Muscle layer of duodenum (tissue), 2 donors: ENCODE measurements at regions not wholly inside any gene's neighbourhood (a gene's known extent, or its start where the extent isn't known, plus 50 kb on each side); places are given as distances from the start of the nearest gene placed in this dataset.

Experiments
- H3K27ac ChIP-seq: one replicate; pipeline ENCODE4 v1.7.0; 2013; ENCODE audit warnings: mild to moderate bottlenecking, low read length
- H3K27me3 ChIP-seq: one replicate; pipeline ENCODE4 v1.7.0; 2013; ENCODE audit warnings: low read depth, mild to moderate bottlenecking, control low read depth, low read length
- H3K36me3 ChIP-seq, 2 donors: one replicate each; pipeline ENCODE4 v1.7.0; 2013; ENCODE audit warnings: low read length in 2 of 2, control low read depth in 1 of 2, mild to moderate bottlenecking in 1 of 2; ENCODE audit not compliant: insufficient read depth in 2 of 2, control insufficient read depth in 1 of 2
- H3K4me1 ChIP-seq, 2 donors: one replicate each; pipeline ENCODE4 v1.7.0; 2013; ENCODE audit warnings: low read length in 2 of 2, mild to moderate bottlenecking in 2 of 2, control low read depth in 1 of 2, moderate library complexity in 1 of 2; ENCODE audit not compliant: insufficient read depth in 2 of 2, control insufficient read depth in 1 of 2
- H3K4me3 ChIP-seq, 2 donors: one replicate each; pipeline ENCODE4 v1.7.0; 2013; ENCODE audit warnings: low read length in 2 of 2, low read depth in 1 of 2, mild to moderate bottlenecking in 1 of 2
- H3K9me3 ChIP-seq, 2 donors: one replicate each; pipeline ENCODE4 v1.7.0; 2013; ENCODE audit warnings: low read length in 2 of 2, control low read depth in 1 of 2, mild to moderate bottlenecking in 1 of 2; ENCODE audit not compliant: control insufficient read depth in 1 of 2
- donor health status: healthy.

- H3K27ac ChIP-seq, result peak overlapping the region; percentile 5
- H3K4me1 ChIP-seq, result peaks cover 0 to 13% of the 10 kb centered on the region in 2 donors
- no peak overlapping the region for H3K4me3 ChIP-seq
- no peaks in the 10 kb centered on the region for H3K9me3 ChIP-seq
- H3K27me3 ChIP-seq, result no peaks in the 10 kb centered on the region
- H3K36me3 ChIP-seq, result no peaks in the 10 kb centered on the region
Measured at GRCh38 chr3:159773706-159774105, 214.9 kb upstream of the IL12A start.

- Histone ChIP-seq H3K9me3 (no peaks in the 10 kb centered on the region), H3K27me3 (no peaks in the 10 kb centered on the region), H3K27ac (peak overlapping the region; percentile 43), H3K4me3 (no peak overlapping the region), H3K36me3 (no peaks in the 10 kb centered on the region), H3K4me1 (peaks cover 0 to 13% of the 10 kb centered on the region in 2 donors)
Measured at GRCh38 chr3:159775372-159775961, 213.2 kb upstream of the IL12A start.

- H3K27ac ChIP-seq, result peak overlapping the region; percentile 11
- H3K4me3 ChIP-seq, result no peak overlapping the region
- no peaks in the 10 kb centered on the region for H3K36me3 ChIP-seq
- no peaks in the 10 kb centered on the region for H3K27me3 ChIP-seq
- no peaks in the 10 kb centered on the region for H3K9me3 ChIP-seq
- H3K4me1 ChIP-seq, result peaks cover 0 to 13% of the 10 kb centered on the region in 2 donors
Measured at GRCh38 chr3:159776779-159777178, 211.9 kb upstream of the IL12A start.

- Histone ChIP-seq H3K4me3 (no peak overlapping the region), H3K4me1 (peaks cover 0 to 23% of the 10 kb centered on the region in 2 donors), H3K27me3 (no peaks in the 10 kb centered on the region), H3K27ac (no peak overlapping the region), H3K9me3 (no peaks in the 10 kb centered on the region), H3K36me3 (no peaks in the 10 kb centered on the region)
Measured at GRCh38 chr3:159779883-159780282, 208.8 kb upstream of the IL12A start.

- Histone ChIP-seq H3K36me3 (no peaks in the 10 kb centered on the region), H3K4me3 (no peak overlapping the region), H3K27me3 (no peaks in the 10 kb centered on the region), H3K9me3 (no peaks in the 10 kb centered on the region), H3K4me1 (peaks cover 0 to 16% of the 10 kb centered on the region in 2 donors), H3K27ac (no peak overlapping the region)
Measured at GRCh38 chr3:159781867-159782266, 206.8 kb upstream of the IL12A start.

GRCh38 chr3:159782724-159783421 is 205.8 kb upstream of the IL12A start:
- Histone ChIP-seq H3K27ac (no peak overlapping the region), H3K27me3 (no peaks in the 10 kb centered on the region), H3K4me1 (peaks cover 4 to 22% of the 10 kb centered on the region in 2 donors), H3K4me3 (no peak overlapping the region), H3K36me3 (no peaks in the 10 kb centered on the region), H3K9me3 (no peaks in the 10 kb centered on the region)

GRCh38 chr3:159783780-159784742 is 204.6 kb upstream of the IL12A start:
- Histone ChIP-seq H3K36me3 (no peaks in the 10 kb centered on the region), H3K27ac (peak overlapping the region; percentile 43), H3K4me1 (peaks cover 9 to 28% of the 10 kb centered on the region in 2 donors), H3K9me3 (no peaks in the 10 kb centered on the region), H3K27me3 (no peaks in the 10 kb centered on the region), H3K4me3 (no peak overlapping the region)

- Histone ChIP-seq H3K4me3 (no peak overlapping the region), H3K9me3 (no peaks in the 10 kb centered on the region), H3K27me3 (no peaks in the 10 kb centered on the region), H3K27ac (peak overlapping the region; percentile 6), H3K4me1 (peaks cover 9 to 28% of the 10 kb centered on the region in 2 donors), H3K36me3 (no peaks in the 10 kb centered on the region)
Measured at GRCh38 chr3:159785273-159785708, 203.3 kb upstream of the IL12A start.

GRCh38 chr3:159786489-159787177 is 202.0 kb upstream of the IL12A start:
- Histone ChIP-seq H3K27me3 (no peaks in the 10 kb centered on the region), H3K4me1 (peaks cover 9 to 40% of the 10 kb centered on the region in 2 donors), H3K9me3 (no peaks in the 10 kb centered on the region), H3K36me3 (no peaks in the 10 kb centered on the region), H3K4me3 (no peak overlapping the region), H3K27ac (peak overlapping the region; percentile 35)

GRCh38 chr3:159787178-159787574 is 201.5 kb upstream of the IL12A start:
- Histone ChIP-seq H3K36me3 (no peaks in the 10 kb centered on the region), H3K27ac (peak overlapping the region; percentile 56), H3K4me3 (no peak overlapping the region), H3K27me3 (no peaks in the 10 kb centered on the region), H3K4me1 (peaks cover 9 to 40% of the 10 kb centered on the region in 2 donors), H3K9me3 (no peaks in the 10 kb centered on the region)
